DMS53 treated with DMSO at 0.1 percent for 48 hours (cell line): ENCODE measurements at regions not wholly inside any gene's neighbourhood (a gene's known extent, or its start where the extent isn't known, plus 50 kb on each side); places are given as distances from the start of the nearest gene placed in this dataset.
"Not testable (repeated sequence)": the region's sequence is repeated elsewhere in the genome, so short reads cannot be mapped to it uniquely, and the experiment has no call there.

Source experiments
- DNase-seq: peaks from one replicate; lab custom pipeline; 2025; ENCODE audit not compliant: unreplicated experiment; lab: John Stamatoyannopoulos, UW

DNA sequence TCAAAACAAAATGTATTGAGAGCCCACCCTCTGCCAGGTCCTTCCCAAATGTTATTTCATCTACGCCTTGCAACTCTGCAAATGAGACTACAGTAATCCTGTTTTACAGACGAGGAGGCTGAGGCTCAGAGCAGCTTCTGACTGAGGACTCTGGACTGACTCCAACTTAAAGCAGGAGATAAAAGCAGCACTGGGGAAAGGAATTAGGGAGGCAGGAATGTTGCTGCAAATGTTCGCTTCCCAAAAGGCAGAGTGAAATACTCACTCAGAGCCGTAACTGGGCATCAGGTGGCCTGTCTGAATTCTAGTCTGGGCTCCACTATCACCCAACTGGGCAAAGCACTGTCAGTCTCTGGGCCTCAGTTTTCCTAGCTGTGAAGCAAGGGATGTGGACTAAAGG lies 94.7 kb upstream of the SRD5A3 start:
- DNase-seq, result no peak

DNA sequence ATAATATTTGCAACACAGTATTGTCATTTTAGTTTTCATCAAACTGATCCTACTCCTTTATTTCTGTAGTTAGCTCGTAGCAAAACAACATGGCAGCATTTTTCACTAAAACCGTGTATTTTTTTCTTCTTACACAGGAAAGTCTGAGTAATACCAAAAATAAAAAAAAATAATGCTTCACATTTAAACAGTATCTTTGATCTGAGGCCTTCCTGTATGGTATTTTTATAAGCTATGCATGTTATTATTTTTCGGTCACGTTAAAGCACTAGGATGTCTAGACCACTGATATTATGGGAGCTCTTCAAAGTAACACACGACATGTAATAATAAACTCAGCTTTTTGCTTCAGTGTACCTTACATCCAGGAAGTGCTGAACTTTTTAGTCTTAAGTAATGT lies 94.1 kb upstream of the SRD5A3 start:
- no peak for DNase-seq

DNA sequence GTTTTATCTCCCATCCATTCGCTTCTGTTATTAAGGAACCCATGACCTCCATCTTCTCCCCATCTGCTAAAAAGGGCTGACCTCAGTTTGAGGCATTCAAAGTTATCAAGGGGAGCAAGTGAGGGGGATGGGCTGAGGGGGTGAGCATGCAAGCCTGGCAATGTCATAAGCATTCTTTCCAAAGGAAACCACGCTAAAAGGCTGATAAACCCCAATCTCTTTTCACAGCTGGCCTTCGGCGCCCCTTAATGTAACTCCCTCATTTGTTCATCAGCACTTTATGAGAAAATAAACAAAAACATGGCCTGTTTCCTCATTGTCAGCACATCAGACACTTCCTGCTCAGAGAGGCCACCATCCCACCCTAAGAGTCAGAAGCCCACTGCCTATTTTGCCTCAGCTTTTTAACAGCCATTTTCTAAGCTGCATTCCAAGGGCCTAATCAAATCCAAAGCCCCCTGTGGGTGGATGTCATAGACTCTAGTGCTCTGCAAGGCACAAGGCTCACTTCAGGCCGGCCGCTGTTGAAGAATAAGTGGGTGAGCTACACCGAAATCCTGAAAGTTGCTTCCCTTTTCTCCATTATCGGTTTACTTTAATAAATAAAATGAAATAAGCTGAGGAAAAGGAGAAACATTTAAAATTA lies 92.0 kb upstream of the SRD5A3 start:
- no peak for DNase-seq

DNA sequence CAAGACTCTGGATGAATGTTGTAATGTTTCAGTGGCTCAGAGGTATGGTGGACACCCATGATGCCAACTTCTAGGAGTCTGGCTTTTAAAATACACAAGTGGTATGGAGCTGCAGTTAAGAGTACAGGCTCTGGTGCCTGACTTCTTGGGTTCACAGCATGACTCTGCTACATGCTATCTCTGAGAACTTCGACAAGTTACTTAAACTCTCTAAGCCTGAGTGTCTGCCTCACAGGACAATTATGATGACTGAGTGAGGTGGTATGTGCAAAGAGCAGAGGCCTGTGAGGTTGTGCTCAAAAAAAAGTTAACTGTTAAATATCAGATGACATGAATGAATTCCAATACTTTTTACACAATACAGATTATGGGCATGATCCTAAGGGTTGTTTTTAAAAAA lies 90.9 kb upstream of the SRD5A3 start:
- no peak for DNase-seq

DNA sequence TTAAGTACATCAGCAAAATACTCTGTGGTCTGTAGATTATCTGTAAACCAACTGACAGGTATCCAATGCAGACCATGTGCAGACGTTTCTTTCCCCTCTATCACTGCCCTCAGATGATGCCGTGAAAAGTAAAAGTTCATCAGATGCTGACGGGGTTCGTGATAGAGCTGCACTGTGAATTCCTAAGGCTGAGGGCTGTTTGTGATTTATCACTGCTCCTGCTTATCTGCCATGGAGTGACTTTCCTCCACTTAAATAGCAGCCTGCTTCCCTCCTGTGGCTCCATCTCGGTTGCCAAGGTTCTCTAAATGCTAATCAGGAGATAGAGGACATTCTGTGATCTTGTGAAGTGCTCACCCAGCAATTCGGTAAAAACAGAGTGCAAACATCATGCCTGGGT lies 89.3 kb upstream of the SRD5A3 start:
- DNase-seq, result no peak

DNA sequence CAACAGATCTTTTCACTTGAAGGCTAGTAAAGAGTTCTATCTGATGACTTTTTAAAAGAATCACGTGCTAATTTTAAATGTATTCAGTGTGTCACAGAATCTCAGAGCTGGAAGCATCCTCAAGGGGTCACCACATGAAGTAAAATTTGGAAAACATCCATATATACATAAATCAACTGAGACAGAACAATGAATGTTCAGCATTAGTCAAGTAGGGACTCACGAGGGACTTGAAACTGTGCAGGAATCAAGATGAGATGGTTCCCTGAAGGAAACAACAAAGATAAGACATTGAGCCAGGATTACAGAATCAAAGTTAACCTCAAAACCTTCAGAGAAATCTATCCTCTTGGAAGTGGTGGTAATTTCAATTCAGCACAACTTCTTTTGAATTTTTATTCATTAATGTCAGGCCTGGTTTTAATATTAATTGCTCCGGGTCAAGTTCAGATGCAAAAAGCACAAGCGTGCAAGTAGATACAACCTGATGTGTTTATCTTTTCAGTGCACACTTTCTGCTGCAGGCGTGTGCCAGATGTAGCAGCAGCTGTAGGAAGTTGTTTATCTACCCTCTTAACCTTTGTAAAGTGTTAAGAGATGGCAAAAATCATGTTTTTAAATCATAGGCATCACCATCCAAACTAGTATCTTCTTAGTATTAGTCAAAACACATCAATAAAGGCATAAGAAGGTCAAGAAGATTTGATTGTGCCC lies 87.7 kb upstream of the SRD5A3 start:
- DNase-seq, result no peak

DNA sequence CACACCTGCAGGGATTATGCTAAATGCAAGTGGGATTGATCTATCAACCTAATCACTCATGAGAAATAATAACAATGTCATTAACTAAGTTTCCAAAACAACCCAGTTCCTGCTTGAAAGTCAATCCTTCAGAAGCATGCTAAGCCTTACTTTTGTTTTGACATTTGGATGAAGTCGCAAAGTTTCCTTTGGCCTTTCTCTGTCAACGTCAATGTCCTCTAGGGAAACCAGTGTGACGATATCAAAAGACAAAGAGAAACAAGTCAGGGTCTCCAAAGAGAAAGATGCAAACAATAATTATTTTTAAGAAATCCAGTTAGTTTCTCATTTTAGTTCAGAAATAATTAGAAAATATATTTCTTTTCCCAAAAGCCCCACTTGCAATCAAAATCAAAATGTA lies 86.7 kb upstream of the SRD5A3 start:
- no peak for DNase-seq

DNA sequence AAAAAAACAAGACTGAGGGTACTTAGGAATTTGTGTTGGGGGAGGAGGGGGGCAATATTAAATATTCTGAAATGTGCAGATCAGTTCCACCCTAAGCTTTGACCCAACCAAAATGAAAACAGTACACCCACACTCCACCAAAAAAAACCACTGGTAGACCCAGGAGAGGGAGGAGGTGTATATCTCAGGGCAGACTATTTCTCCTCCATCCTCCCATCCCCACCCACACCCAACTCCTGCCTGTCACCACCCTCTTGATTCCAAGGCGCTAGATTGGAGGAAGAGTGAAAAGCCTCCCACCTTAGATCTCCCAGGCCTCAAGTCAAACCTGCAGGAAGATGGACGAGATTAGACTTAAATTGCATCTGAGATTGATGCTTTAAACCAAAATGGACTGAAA lies 76.6 kb upstream of the SRD5A3 start:
- DNase-seq, result no peak

DNA sequence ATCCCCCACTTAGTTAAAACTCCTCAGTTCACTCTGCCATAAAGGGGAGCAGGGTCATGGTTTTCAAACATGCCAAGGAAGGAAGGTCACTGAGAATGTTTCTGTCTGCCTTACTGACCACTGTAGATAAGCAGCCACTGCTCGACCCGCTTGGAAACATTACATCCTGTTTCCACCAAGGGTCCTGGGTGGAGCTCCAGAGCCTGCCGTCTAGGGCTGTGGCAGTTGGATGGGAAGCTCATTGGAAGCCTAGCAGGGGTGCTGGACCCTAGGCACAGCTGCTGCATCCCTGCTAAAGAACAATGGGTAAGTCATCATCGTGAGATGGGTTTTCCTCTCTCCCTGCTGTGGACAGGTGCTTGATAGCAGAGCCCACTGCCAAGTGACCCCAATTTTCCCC lies 76.0 kb upstream of the SRD5A3 start:
- DNase-seq, result no peak

DNA sequence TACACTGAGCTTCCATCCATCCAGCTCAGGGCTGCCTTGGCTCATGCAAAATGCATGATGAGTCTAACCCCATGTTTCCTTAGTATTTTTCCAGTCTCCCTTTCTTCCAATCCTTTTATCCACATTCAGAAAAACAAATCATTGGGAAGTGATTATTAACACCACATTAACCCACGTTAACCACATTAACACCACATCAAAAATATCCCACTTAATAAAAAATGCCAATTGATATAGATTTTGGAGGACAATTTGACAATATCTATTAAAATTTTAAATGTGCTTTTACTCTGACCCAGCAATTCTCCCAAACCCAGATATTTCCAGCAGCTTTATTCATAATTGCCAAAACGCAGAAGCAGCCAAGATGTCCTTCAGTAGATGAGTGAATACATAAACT lies 75.6 kb upstream of the SRD5A3 start:
- DNase-seq, result no peak

DNA sequence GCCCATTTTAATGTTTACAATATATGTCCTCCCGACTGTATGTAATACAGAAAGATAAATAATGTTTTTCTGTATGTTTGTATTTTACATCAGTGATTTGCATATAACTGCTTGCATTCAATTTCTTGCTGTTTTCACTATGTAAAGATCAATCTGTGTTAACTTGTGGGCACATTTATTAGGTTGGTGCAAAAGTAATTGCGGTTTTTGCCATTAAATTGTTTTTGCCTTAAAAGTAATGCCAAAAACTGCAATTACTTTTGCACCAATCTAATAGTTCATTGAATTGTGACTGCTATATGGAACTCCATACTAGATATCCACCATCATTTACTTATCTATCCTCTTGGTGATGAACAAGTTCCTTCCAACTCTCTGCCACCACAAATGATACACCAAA lies 73.9 kb upstream of the SRD5A3 start:
- no peak for DNase-seq

DNA sequence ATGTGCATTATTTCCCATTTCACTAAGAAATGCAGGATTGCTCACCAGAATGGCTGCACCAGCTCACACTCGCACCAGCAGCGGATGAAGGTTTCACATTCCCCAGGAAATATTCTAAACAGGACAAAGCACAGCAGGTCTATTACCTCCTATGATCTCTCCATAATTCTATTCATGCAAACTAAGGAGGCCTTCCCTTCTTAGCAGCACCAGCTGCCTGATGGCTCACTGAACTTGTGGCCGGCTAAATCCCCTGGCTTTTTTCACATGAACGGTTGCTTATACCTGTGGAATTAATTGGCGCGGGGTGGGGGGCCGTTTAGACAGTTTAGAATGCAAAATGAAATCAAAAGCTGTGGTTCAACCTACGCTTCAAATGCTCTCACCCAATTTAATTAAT lies 73.5 kb upstream of the SRD5A3 start:
- no peak for DNase-seq

DNA sequence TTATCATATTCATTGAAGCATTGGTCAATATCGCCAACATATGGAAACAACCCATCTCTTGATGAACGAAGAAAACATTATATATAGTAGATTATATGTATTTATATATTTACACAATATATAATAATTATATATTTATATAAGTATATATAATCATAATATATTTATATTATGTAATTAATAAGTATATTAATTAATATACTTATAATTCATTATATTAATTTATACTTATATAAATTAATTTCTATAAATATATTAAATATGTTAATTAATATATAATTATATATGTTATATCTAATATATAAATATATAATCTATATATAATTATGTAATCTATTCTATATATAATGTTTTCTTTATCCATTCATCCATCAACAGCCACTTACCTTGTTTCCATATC lies 69.0 kb upstream of the SRD5A3 start:
- DNase-seq, result no peak

DNA sequence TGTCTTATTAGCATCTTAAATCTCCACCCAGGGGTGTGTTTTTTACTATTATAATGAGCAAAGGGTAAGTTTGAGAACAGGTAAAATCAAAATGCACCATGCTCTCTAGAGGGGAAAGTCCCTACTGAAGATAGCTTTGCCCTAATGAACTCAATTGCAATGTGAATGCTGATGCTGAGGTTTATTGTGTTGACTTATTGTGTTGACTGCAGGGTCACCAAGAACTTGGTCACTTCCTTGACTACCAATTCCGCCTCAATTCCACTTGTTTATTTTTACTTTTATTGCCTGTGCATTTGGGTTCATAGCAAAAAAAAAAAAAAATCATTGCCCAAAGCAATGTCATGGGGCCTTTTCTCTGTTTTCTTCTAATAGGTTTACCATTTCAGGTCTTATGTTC lies 67.7 kb upstream of the SRD5A3 start:
- no peak for DNase-seq

DNA sequence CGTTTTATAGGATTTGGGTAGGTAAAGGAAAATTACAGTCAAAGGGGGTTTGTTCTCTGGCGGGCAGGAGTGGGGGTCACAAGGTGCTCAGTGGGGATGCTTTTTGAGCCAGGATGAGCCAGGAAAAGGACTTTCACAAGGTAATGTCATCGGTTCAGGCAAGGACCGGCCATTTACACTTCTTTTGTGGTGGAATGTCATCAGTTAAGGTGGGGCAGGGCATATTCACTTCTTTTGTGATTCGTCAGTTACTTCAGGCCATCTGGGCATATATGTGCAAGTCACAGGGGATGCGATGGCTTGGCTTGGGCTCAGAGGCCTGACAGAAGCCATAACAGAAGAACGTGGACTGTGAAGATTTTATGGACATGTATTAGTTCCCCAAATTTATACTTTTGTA lies 65.6 kb upstream of the SRD5A3 start:
- not testable (repeated sequence) for DNase-seq

DNA sequence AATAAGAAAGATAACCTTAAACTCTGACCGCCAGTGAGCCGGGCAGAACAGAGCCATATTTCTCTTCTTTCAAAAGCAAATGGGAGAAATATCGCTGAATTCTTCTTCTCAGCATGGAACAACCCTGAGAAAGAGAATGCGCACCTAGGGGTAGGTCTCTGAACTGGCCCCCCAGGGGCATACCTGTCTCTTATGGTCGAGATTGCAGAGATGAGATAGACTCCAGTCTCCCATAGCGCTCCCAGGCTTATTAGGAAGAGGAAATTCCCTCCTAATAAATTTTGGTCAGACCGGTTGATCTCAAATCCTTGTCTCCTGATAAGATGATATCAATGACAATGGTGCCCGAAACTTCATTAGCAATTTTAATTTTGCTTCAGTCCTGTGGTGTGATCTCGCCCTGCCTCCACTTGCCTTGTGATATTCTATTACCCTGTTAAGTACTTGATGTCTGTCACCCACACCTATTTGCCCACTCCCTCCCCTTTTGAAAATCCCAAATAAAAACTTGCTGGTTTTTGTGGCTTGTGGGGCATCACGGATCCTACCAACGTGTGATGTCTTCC lies 64.8 kb upstream of the SRD5A3 start:
- not testable (repeated sequence) for DNase-seq

DNA sequence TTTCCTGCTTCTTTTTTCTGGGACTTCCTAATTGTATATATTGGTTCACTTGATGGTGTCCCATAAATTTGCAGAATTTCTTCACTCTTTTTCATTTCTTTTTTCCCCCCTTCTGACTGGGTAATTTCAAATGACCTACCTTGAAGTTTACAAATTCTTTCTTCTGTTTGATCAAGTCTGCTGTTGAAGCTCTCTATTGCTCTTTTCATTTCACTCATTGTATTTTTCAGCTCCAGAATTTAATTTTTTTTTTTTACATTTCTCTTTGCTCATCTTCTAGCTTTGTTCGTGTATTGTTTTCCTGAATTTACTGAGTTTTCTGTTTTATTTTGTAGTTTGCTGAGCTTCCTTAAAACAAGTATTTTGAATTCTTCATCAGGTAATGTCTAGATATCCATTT lies 61.7 kb upstream of the SRD5A3 start:
- no peak for DNase-seq

DNA sequence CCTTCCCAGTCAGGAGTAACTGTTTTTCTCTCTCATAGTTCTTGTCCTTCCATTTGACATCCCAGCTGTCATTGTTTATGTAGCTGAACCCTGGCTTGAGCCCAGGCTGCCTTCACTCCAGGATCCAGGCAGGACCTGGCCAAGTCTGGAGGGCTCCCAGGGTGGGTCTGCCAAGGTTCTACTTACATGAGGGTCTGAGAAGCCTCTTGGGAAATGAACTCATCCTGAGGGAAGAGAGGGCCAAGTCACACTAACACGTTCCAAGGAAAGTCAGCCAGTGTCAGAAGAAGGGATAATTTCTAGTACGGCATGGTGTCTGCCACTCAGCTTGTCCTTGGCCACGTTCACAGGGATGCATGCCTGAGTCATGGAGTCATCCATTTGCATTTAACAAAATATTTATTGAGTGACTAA lies 54.8 kb upstream of the SRD5A3 start:
- DNase-seq, result no peak

DNA sequence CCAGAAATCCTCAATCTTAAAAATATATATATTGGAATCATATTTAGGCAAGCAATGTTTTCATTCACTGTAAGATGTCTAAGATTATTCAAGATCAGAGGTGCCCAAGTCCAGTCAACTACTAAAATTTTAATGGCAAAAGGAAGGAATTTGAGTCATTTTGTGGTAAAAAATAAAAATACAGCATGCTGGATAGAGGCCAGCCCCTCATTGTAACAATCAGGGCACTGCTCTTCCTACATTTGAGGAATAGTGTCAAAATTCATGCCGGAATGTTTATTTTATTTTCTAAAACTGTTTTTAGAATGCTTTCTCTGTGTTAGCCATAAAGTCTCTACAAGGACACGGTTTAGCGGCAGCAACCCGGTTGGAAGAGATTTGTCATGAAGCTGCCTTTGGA lies 49.9 kb upstream of the SRD5A3 start:
- no peak for DNase-seq
